ENCODE measurements at regions not wholly inside any gene's neighbourhood (a gene's known extent, or its start where the extent isn't known, plus 50 kb on each side); places are given as distances from the start of the nearest gene placed in this dataset.

- in situ Hi-C loops (cut with HindIII; ENCODE audit: low sequenced_read_pairs): no loop called here
- no peak for DNase-seq (ENCODE audit: low spot score)
Measured at GRCh38 chr1:214808845-214809460, 206.0 kb downstream of the CENPF start.

GRCh38 chr1:214816603-214817002 lies 213.6 kb downstream of the CENPF start:
- no peak for DNase-seq (ENCODE audit: low spot score)
- in situ Hi-C loops (cut with HindIII; ENCODE audit: low sequenced_read_pairs): no loop called here

GRCh38 chr1:214823311-214824117 lies 220.5 kb downstream of the CENPF start:
- DNase-seq (ENCODE audit: low spot score): no peak
- in situ Hi-C loops (cut with HindIII; ENCODE audit: low sequenced_read_pairs): no loop called here

GRCh38 chr1:214824763-214825162 lies 221.8 kb downstream of the CENPF start:
- DNase-seq (ENCODE audit: low spot score): no peak
- in situ Hi-C loops (cut with HindIII; ENCODE audit: low sequenced_read_pairs): no loop called here

GRCh38 chr1:214826619-214827018 lies 223.6 kb downstream of the CENPF start:
- DNase-seq (ENCODE audit: low spot score): no peak
- in situ Hi-C loops (cut with HindIII; ENCODE audit: low sequenced_read_pairs): no loop called here

GRCh38 chr1:214827883-214828282 lies 224.9 kb downstream of the CENPF start:
- in situ Hi-C loops (cut with HindIII; ENCODE audit: low sequenced_read_pairs): no loop called here

GRCh38 chr1:214830941-214831340 lies 227.9 kb downstream of the CENPF start:
- in situ Hi-C loops (cut with HindIII; ENCODE audit: low sequenced_read_pairs): no loop called here
- DNase-seq (ENCODE audit: low spot score): no peak

More at GRCh38 chr1:214827883-214828282, 224.9 kb downstream of the CENPF start:
- DNase-seq (ENCODE audit: low spot score): no peak

GRCh38 chr1:214831956-214832355 lies 229.0 kb downstream of the CENPF start:
- in situ Hi-C loops (cut with HindIII; ENCODE audit: low sequenced_read_pairs): no loop called here
- DNase-seq (ENCODE audit: low spot score): no peak

- in situ Hi-C loops (cut with HindIII; ENCODE audit: low sequenced_read_pairs): no loop called here
Measured at GRCh38 chr1:214833178-214833756, 230.3 kb downstream of the CENPF start.

GRCh38 chr1:214837376-214837775 lies 234.4 kb downstream of the CENPF start:
- in situ Hi-C loops (cut with HindIII; ENCODE audit: low sequenced_read_pairs): no loop called here

More at GRCh38 chr1:214833178-214833756, 230.3 kb downstream of the CENPF start:
- no peak for DNase-seq (ENCODE audit: low spot score)

GRCh38 chr1:214838351-214838750 lies 235.4 kb downstream of the CENPF start:
- in situ Hi-C loops (cut with HindIII; ENCODE audit: low sequenced_read_pairs): no loop called here
- no peak for DNase-seq (ENCODE audit: low spot score)

More at GRCh38 chr1:214837376-214837775, 234.4 kb downstream of the CENPF start:
- DNase-seq (ENCODE audit: low spot score): no peak

GRCh38 chr1:214840356-214840755 lies 237.4 kb downstream of the CENPF start:
- in situ Hi-C loops (cut with HindIII; ENCODE audit: low sequenced_read_pairs): no loop called here
- no peak for DNase-seq (ENCODE audit: low spot score)

- in situ Hi-C loops (cut with HindIII; ENCODE audit: low sequenced_read_pairs): no loop called here
- no peak for DNase-seq (ENCODE audit: low spot score)
Measured at GRCh38 chr1:214842856-214843255, 239.7 kb upstream of the KCNK2 start.

GRCh38 chr1:214843281-214843680 lies 239.3 kb upstream of the KCNK2 start:
- DNase-seq (ENCODE audit: low spot score): no peak
- in situ Hi-C loops (cut with HindIII; ENCODE audit: low sequenced_read_pairs): no loop called here

GRCh38 chr1:214844319-214844718 lies 238.2 kb upstream of the KCNK2 start:
- in situ Hi-C loops (cut with HindIII; ENCODE audit: low sequenced_read_pairs): no loop called here
- no peak for DNase-seq (ENCODE audit: low spot score)

GRCh38 chr1:214846276-214846675 lies 236.3 kb upstream of the KCNK2 start:
- DNase-seq (ENCODE audit: low spot score): no peak
- in situ Hi-C loops (cut with HindIII; ENCODE audit: low sequenced_read_pairs): no loop called here

GRCh38 chr1:214847071-214847810 lies 235.3 kb upstream of the KCNK2 start:
- in situ Hi-C loops (cut with HindIII; ENCODE audit: low sequenced_read_pairs): no loop called here
- DNase-seq (ENCODE audit: low spot score): no peak

GRCh38 chr1:214848101-214848500 lies 234.4 kb upstream of the KCNK2 start:
- in situ Hi-C loops (cut with HindIII; ENCODE audit: low sequenced_read_pairs): no loop called here
- DNase-seq (ENCODE audit: low spot score): no peak

- no peak for DNase-seq (ENCODE audit: low spot score)
- in situ Hi-C loops (cut with HindIII; ENCODE audit: low sequenced_read_pairs): no loop called here
Measured at GRCh38 chr1:214850432-214851050, 232.0 kb upstream of the KCNK2 start.
